ENCODE measurements at regions not wholly inside any gene's neighbourhood (a gene's known extent, or its start where the extent isn't known, plus 50 kb on each side); places are given as distances from the start of the nearest gene placed in this dataset.

GRCh38 chrX:7568130-7568529 lies 274.8 kb upstream of the VCX start:
- no peaks in the 10 kb centered on the region for H3K36me3 ChIP-seq (ENCODE audit: low read depth)
- DNase-seq (ENCODE audit: low spot score), result no peak
- no peak overlapping the region for H3K4me3 ChIP-seq (ENCODE audit: severe bottlenecking)
- no peak overlapping the region for H3K27ac ChIP-seq (ENCODE audit: poor library complexity, severe bottlenecking)
- TF ChIP-seq, protein P1, sequence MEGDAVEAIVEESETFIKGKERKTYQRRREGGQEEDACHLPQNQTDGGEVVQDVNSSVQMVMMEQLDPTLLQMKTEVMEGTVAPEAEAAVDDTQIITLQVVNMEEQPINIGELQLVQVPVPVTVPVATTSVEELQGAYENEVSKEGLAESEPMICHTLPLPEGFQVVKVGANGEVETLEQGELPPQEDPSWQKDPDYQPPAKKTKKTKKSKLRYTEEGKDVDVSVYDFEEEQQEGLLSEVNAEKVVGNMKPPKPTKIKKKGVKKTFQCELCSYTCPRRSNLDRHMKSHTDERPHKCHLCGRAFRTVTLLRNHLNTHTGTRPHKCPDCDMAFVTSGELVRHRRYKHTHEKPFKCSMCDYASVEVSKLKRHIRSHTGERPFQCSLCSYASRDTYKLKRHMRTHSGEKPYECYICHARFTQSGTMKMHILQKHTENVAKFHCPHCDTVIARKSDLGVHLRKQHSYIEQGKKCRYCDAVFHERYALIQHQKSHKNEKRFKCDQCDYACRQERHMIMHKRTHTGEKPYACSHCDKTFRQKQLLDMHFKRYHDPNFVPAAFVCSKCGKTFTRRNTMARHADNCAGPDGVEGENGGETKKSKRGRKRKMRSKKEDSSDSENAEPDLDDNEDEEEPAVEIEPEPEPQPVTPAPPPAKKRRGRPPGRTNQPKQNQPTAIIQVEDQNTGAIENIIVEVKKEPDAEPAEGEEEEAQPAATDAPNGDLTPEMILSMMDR (IDR thresholded peaks at IDR 0.05; ENCODE audit: poor library complexity, severe bottlenecking), result no peak
- H3K4me1 ChIP-seq (ENCODE audit: insufficient read depth, poor library complexity, severe bottlenecking), result no peaks in the 10 kb centered on the region
- no peaks in the 10 kb centered on the region for H3K9me3 ChIP-seq (ENCODE audit: severe bottlenecking)
- no peaks in the 10 kb centered on the region for H3K27me3 ChIP-seq (ENCODE audit: insufficient read depth, poor library complexity, severe bottlenecking)
- ATAC-seq (ENCODE audit: low read depth), result no peak

- no peak for ATAC-seq (ENCODE audit: low read depth)
Observed at GRCh38 chrX:7552760-7553159, 290.2 kb upstream of the VCX start.

DNA sequence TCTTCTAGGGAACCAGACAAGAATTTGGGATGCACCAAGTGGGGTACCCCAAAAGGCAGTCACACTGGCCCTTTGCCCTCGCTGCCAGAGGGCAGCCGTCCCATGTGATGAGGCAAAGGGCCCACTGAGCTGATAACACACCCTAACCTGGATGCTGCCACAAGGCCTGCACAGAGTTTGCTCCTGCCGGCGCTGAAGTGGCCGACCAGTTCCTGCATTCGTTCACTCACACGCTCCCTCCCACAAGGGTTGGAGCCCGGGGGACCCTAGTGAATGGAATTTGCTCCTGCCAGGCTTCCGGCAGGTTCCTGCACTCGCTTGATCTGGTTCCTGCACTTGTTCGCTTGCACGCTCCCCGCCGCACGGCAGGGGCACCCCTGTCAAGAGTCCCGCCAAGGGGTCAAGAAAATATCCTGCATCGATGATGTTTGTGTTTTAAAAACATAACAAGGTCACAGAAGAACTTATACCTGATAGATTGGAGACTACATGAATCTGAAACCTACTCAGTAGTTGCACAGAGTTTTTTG lies 296.4 kb upstream of the VCX start:
- H3K27me3 ChIP-seq (ENCODE audit: insufficient read depth, poor library complexity, severe bottlenecking), result no peaks in the 10 kb centered on the region
- DNase-seq (ENCODE audit: low spot score) (no peak), ATAC-seq (ENCODE audit: low read depth) (no peak)
- no peaks in the 10 kb centered on the region for H3K4me1 ChIP-seq (ENCODE audit: insufficient read depth, poor library complexity, severe bottlenecking)
- H3K9me3 ChIP-seq (ENCODE audit: severe bottlenecking), result no peaks in the 10 kb centered on the region
- H3K4me3 ChIP-seq (ENCODE audit: severe bottlenecking), result no peak overlapping the region
- no peaks in the 10 kb centered on the region for H3K36me3 ChIP-seq (ENCODE audit: low read depth)
- TF ChIP-seq, protein P1 (IDR thresholded peaks at IDR 0.05; ENCODE audit: poor library complexity, severe bottlenecking), result no peak
- no peak overlapping the region for H3K27ac ChIP-seq (ENCODE audit: poor library complexity, severe bottlenecking)

More at GRCh38 chrX:7552760-7553159, 290.2 kb upstream of the VCX start:
- Histone ChIP-seq H3K4me3 (ENCODE audit: severe bottlenecking) (no peak overlapping the region), H3K27ac (ENCODE audit: poor library complexity, severe bottlenecking) (no peak overlapping the region), H3K36me3 (ENCODE audit: low read depth) (no peaks in the 10 kb centered on the region), H3K9me3 (ENCODE audit: severe bottlenecking) (no peaks in the 10 kb centered on the region), H3K27me3 (ENCODE audit: insufficient read depth, poor library complexity, severe bottlenecking) (no peaks in the 10 kb centered on the region), H3K4me1 (ENCODE audit: insufficient read depth, poor library complexity, severe bottlenecking) (no peaks in the 10 kb centered on the region)
- TF ChIP-seq, protein P1 (IDR thresholded peaks at IDR 0.05; ENCODE audit: poor library complexity, severe bottlenecking), result no peak
- DNase-seq (ENCODE audit: low spot score), result no peak

- DNase-seq (ENCODE audit: low spot score) (no peak), ATAC-seq (ENCODE audit: low read depth) (no peak)
- no peaks in the 10 kb centered on the region for H3K4me1 ChIP-seq (ENCODE audit: insufficient read depth, poor library complexity, severe bottlenecking)
- no peaks in the 10 kb centered on the region for H3K9me3 ChIP-seq (ENCODE audit: severe bottlenecking)
- no peak overlapping the region for H3K4me3 ChIP-seq (ENCODE audit: severe bottlenecking)
- no peaks in the 10 kb centered on the region for H3K27me3 ChIP-seq (ENCODE audit: insufficient read depth, poor library complexity, severe bottlenecking)
- TF ChIP-seq, protein P1 (IDR thresholded peaks at IDR 0.05; ENCODE audit: poor library complexity, severe bottlenecking), result no peak
- H3K27ac ChIP-seq (ENCODE audit: poor library complexity, severe bottlenecking), result no peak overlapping the region
- H3K36me3 ChIP-seq (ENCODE audit: low read depth), result no peaks in the 10 kb centered on the region
Observed at GRCh38 chrX:7545564-7545963, 297.4 kb upstream of the VCX start.

DNA sequence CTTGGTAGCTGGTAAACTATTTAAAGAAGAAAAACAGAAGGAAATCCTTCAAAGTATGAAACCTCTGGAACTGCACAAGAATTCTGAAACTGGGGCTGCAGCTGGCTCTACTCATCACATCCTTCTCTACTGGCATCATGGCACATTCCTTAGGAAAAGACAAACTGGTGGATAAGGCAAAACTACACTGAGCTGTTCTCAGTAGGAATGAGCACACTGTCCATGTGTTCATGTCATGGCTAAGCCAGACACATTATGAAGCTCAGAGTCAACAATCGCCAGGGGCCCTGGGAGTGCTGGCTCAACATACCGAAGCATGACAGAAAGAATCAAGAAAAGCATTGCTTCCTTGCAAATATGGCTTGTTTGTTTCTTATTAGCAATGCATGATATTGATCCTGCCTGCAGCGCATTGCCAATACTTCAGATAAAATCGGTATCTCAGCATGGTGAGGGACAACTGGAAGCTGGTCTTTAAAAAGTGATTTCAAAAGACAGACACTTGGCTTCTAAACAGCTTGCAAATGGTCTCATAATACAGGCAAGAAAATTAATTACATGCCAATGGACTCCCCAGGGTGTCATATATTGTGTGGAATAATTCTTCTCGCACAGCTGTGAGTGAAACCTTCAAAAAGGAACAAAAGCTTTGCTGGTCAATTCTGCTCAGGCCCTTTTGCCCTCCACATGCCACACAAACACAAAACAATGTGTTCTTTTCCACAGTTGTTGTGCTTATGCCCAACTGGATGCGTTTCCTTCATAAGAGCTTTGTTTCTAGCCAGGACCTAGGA lies 300.2 kb upstream of the VCX start:
- Histone ChIP-seq H3K9me3 (ENCODE audit: severe bottlenecking) (no peaks in the 10 kb centered on the region), H3K27me3 (ENCODE audit: insufficient read depth, poor library complexity, severe bottlenecking) (no peaks in the 10 kb centered on the region), H3K27ac (ENCODE audit: poor library complexity, severe bottlenecking) (no peak overlapping the region), H3K4me1 (ENCODE audit: insufficient read depth, poor library complexity, severe bottlenecking) (no peaks in the 10 kb centered on the region), H3K4me3 (ENCODE audit: severe bottlenecking) (no peak overlapping the region), H3K36me3 (ENCODE audit: low read depth) (no peaks in the 10 kb centered on the region)
- DNase-seq (ENCODE audit: low spot score) (no peak), ATAC-seq (ENCODE audit: low read depth) (no peak)
- TF ChIP-seq, protein P1 (IDR thresholded peaks at IDR 0.05; ENCODE audit: poor library complexity, severe bottlenecking), result no peak

Data from RWPE2 (cell line).